Activated CD4-positive, alpha-beta T cell treated with anti-CD3 and anti-CD28 coated beads, Interleukin-2, amount 50 U/mL, for 48 hours (primary cell): ENCODE measurements at regions not wholly inside any gene's neighbourhood (a gene's known extent, or its start where the extent isn't known, plus 50 kb on each side); places are given as distances from the start of the nearest gene placed in this dataset.
"Not testable (repeated sequence)": the region's sequence is repeated elsewhere in the genome, so short reads cannot be mapped to it uniquely, and the experiment has no call there.

Source experiments
- DNase-seq, 2 experiments: peaks; one replicate each; pipeline ENCODE4 v3.0.0-alpha.2; 2020

DNA sequence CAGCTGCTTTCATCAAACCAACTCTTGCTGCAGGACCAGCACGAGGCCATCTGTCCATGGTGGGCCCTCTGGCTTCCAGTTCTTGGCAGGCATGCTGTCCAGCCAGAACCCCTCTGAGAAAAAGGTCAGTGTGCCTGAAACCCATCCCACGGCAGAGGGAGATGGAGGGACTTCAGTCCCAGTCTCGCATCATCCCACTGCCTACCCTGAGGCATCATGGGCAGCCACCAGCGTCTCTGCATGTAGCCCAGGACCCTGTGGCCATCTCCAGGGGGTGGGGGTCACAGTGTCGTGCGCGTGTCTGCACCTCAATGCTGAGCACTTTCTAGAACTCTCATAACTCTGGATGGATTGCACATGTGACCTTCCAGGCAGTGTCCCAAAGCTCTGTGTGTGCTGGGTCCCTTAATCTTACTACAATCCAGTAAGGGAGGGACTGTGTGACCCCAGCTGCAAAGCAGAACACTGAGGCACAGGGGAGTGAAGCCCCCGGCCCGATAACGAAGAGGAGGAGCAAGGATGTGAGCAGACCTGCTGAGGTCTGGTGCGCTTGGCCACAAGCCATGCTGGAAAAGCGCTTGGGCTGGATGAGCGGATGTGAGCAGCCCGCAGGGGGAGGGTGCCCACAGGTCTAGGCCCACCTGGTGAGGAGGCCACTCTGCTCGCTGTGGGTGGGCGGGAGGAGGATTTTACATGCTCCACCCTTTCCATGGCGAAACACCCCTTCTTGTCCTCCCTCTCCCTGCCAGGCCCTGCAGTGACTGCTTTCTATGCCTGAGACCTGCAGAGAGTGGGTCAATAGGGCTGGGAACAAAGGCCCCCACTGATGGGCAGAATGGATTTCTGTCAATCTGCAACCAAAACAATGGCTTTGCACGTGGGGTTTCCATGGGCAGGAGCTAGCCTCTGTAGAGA is 1401.0 kb downstream of the BRD1 start:
- no peak for DNase-seq

DNA sequence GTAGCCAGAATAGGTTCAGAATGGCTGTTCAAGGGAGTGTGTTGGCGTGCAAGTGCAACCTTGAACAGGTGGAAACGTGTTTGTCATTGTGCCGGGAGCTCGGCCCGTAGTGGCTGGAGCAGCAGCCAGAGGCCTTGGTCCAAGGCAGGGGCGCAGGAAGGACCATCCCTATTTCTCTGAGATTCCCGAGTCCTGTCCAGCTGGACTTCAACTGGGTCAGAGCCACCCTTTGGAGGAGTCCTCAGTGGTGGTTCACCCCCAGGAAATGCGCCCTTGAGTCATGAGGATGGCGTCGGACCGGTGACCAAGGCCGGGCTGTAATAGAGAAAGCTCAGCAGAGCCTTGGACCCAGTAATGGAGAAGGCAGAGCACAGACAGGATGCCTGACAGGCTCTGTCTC is 1402.0 kb downstream of the BRD1 start:
- DNase-seq, result no peak

DNA sequence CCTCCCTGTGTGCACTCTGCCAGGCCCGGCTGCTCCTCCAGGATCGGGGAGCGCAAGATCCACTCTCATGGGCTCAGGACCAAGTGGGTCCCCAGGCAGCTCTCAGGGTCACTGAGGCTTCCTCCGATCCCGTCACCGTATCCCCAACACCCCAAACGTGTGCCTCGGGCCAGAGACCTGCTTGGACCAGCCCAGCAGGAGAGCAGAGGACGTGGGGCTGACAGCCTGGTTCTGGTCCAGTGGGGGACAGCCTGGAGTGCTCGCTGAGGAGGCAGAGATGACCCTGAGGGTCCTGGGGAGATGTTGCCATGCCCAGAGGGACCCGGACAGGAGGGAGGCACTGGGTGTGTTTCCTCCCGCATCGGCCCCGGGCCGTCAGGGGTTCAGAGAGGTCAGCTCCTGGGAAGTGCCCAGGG is 1402.6 kb downstream of the BRD1 start:
- no peak for DNase-seq

DNA sequence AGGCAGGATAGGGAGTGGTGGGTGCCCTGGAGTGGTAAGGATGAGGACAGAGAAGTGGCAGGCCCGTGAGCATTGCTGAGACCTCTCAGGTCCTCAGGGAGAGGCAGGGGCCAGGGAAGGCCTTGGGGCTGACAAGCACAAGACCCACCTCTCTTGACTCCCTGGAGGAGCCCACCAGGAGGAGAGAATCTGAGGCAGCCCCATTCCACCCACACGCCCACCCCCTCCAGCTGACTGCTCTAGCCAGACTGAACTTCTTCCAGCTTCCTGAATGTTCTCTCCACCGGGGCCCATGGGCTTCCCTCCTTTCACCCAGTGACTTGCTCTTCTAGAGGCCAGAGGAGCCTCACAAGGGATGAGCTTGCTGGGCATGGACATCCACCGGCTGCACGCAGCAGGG is 1403.0 kb downstream of the BRD1 start:
- no peak for DNase-seq

DNA sequence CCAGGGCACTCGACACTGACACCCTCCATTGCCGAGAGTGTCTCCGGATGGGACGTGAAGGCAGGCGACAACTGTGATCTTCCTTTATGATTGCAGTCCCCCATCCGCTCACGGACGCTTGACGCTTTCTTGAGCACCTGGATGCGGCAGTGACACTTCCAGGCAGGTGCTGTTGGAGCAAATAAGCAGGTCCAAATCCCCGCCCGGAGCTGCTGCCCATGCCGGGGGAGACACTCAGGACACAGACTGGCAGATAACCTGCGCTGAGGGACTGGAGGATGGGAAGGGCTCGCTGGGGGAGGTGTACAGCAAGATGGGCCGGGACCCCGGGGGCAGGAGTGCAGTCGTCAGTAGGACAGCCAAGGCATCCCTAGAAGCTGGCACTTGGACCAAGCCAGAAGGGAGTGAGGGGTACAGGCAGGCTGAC is 1403.5 kb downstream of the BRD1 start:
- DNase-seq, result no peak

DNA sequence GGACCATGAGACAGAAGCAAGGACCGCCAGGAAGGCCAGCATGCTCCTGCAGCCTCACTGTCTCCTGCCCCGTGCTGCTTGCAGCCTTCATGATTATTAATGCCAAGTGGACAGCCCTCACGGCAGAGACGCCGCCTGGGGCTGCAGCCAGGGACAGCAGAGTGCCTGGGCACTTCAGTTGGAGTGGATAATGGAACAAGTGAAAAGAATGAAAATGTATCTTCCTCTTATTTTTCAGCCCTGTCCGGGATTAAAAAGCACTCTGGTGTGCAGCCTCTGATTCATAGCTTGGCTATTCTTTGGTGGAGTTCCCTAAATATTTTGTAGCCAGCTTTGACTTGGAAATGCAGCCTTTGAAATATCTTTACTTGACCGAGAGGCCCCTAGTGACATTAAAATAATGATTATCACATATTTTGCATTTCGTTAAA is 1404.2 kb downstream of the BRD1 start:
- DNase-seq, result no peak

DNA sequence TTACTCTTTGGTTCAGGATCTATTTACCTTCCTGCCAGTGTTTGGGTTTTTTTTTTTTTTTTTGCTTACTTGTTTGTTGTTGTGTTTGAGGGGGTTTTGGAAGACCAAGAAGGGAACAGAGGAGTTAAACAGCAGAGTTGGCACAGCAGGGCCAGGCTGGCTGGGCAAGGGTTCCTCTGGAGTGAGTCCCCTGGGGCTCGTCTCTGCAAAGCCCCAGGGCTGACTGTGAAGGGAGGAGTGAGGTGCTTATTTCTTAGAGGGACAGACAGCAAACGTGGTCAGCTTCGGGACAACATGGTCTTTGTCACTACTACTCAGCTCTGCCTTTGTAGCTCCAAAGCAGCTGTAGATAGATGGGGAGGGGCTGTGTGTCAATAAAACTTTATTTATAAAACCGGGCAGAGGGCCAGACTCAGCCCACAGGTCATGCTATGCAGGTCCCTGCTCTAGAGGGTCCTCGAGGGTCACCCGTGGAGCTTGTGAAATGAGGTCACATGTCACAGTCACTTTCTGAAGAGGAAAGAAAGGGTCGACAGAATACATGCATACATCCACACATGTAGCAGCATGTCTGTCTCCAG is 1404.7 kb downstream of the BRD1 start:
- DNase-seq, result no peak

DNA sequence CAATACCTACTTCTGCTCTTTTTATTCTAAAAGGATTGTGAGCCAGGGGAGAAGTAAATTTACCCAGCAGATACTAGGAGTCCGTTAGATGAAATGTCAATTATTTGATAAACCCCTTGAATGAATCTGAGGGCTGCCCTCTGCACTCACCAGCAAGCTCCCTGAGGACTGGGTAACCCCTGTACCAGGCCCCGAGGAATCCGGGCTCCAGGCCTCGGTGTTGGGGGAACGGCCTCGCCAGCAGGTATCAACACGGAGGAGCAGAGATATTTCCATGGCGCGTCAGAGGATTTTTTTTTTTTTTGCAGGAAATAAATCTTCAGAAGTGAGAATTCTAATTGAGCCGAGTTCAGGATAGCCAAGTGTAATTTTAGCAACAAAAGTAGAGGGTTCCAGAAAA is 1408.8 kb downstream of the BRD1 start:
- no peak for DNase-seq

DNA sequence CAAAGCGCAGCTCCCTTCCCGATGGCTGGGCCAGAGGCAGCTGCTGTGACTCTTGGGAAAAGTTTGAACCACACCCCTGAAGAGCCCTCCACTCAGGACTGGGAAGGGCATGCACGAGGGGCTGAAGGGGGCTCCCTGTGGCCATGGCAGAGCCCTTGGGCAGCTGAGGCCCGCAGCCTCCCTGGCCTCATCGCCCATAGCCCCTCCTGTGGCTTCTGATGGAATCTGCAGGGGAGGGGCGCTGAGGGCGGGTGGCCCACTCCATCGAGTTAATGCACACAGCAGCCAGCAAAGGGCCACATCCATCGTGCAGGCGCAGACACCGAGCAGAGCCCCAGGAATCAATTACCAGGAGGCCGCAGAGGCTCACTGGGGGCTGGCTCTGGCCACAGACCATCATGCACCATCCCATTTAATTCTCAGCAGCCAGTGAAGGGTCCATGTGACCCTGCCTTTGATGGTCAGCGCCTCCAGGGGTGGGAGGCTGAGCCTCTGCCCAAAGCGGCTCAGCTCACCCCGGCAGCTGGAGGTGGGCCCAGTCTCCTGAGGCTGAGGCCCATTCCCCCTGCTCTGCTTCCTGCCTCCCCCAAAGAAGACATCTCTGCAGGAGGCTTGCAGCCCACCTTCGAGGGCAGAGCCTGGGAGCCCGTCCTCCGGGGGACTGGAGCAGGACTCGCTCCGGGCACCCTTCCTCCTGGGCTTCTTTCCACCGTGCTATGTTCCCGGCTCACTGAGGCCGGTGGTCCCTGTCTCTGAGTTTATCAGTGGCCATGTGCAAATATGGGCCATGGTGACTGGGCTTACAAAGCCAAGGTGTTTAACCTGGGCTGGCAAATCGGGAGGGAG is 1410.2 kb downstream of the BRD1 start:
- no peak for DNase-seq

DNA sequence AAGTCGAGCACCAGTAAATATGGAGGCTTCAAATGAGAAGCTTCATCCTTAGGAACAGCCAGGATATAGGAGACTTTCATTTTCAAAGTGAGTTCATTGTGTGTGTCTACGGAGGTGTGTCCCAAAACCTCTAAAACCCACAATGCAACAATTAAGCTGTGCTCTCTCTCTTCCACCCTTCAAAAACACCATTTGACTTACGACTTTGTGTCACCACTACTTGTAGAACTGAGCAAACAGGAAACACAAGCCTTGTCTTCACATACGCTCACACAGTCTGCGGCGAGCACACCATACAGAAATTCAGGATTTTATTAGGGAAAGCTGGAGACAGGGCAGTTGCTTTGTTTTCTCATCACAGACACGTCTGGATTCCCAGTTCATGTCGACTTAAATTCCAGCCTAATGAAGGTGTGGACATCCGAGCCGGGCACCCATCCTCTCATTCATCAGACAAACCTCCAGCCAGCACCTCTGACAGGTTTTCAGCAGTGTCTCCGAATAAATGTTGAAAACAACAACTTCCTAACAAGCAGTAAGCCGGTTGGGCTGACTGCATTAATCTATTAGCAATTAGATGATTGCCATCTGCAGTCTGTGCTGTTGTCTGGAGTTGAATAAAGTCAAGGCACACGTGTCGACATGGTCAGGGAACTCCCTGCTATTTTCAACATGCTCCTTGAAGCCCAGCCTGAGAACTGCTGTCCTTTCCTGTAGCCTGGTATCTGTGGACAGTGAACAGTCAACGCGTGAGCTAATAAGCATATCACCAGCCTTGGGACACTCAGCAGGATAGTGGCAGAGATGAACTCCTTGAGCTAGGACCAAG is 1411.1 kb downstream of the BRD1 start:
- DNase-seq, result no peak

DNA sequence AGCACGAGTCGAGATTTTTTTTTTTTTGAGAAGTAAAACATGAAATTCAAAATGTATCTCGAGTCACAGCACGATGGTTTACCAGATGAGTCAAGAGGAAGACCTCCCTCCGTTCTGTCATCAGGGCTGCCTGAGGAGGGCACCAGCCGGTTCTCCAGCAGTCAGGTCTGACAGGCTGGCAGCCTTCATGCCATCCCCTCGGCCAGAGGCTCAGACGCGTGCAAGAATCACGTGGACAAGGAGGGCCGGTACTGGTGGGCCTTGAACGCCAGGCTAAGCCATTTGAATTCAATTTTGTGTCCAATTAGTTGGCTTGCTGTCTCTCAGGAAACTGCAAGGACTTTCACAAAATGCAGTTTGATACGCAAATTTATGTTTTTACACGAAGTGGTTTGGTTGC is 1412.2 kb downstream of the BRD1 start:
- no peak for DNase-seq

DNA sequence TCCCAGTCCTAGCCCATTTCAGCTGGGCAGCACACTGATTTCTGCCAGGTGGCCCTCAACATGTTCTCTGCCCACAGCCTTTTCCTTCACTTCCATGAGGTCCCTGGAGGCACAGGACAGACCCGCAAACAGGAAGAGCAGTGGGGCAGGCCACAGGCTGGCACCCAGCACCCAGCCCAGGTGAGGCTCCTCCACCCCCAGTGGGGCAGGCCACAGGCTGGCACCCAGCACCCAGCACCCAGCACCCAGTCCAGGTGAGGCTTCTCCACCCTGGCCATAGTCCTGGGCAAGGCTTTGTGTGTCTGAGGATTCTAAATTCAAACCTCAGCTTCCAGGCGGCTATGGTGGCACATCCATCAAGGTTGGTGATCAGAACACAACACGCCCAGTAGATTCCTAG is 1413.0 kb downstream of the BRD1 start:
- DNase-seq, result no peak

DNA sequence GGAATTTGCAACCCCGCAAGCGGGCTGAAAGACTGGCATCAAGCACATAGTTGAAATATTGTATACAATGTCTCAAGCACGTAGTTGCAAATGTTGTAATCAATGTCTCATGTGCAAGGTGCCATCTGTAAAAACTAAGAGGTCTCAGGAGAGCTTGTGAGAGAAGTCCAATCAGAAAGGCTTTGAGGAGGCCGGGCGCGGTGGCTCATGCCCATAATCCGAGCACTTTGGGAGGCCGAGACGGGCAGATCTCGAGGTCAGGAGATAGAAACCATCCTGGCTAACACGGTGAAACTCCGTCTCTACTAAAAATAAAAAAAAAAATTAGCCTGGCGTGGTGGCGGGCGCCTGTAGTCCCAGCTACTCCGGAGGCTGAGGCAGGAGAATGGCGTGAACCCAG is 1414.7 kb downstream of the BRD1 start:
- not testable (repeated sequence) for DNase-seq

DNA sequence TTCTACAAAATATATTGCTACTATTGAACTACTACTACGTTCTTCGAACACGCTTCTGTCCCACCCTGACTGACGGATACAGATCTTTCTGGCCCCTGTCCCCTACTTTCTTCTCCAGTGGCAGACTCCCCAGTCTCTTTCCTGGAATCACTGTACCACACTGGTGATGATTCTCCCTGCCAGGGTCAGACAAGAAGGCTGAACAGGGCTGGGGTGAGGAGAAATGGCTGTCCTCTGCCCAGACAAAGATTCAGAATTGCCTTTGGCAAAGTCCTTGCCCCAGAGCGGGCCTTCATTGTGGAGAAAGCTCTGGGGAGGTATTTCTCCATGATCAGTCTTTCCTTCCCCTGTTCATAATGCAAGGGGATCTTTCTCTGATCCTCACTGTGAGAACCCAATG is 1417.1 kb downstream of the BRD1 start:
- DNase-seq, result no peak

DNA sequence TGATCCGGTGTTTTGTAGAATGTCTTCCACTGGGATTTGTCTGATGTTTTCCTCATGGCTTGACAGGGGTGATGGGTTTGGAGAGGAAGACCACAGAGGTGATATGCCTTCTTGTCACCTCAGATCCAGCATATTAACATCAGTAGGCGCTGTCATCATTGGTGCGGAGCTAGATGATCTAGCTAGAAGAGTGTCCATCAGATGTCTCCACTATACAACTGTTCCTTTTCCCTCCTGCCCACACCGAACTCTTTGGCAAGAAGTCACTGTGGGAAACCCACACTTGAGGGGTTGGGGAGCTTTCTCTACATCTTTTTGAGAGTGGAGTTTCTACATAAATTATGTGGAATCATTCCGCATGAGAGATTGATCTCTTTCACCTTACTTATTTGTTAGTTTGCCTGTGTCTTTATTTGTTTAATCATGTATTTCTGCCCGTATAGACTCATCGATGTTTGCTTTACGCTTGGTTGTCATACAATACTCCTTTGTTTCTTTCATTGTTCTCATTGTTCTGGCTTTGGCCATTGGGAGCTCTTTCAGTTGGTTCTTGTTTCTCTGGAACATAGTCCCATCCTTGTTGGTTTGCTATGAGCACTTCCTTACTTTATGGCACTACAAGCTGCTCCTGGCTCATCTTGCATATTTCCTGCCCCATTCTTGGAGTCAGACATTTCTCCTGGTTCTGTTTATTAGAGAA is 1420.3 kb downstream of the BRD1 start:
- no peak for DNase-seq

DNA sequence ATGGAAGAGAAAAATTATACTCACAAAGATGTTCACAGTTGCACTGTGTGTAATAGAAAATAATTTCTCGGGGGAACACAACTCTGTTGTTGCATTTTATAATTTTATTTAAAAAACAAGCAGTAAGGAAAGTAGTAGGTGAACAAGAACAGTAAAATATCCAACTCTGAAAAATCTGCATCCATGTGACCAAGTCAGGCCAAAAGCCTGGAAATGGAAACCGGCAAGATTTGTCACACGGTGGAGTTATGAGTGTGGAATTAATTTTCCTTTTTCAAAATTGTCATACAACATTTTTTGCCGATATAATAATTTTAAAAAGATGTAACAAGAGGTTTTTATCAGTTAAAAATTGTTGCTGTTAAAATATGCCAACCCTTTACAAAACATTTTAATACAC is 1421.5 kb downstream of the BRD1 start:
- DNase-seq, result no peak

DNA sequence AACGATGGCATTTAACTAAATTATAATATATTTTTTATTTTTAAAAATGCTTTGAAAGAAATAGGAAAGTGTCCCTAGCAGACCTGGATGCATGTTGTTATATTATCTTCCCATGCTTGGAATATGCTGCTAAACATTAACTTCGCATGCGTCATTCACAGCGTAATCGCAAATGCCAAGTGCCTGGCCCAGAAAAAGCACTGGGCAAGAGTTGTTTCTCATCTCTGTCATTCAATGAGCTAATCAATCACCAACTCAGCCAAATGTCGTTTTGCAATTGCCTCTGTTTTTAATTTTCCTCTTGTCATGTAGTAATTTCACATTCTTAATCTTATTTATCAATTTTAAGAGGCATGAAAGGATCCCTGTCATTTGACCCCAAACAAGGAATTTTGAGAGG is 1421.9 kb downstream of the BRD1 start:
- DNase-seq, result no peak

DNA sequence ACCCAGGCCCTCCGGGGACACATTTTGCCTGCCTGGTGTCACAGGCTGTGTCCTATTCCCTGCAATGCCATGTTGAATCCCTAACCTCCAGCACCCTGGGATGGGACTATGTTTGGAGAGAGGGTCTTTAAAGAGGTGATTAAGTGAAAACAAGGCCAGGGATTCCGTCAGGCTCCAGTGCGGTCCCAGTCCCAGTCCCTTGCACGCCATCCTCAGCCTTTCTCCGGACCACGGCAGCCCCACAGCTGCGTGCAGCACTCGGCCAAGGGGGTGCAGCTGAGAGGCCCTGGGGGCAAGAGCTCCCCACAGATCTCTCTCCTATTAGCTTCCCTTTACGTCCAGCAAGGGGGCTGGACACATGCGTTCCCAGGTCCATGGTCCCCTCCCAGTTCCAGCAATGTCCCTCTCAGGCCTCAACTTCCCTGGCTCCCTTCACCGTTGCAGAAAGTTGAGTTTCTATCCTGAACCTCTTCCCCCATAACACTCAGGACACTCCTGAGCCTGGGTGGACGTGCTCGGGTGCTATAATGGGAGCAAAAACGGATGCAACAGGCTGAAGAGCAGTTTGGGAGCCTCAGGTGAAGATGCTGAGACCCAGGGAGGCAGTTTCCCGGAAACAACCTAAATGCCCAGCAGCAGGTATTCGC is 1422.7 kb downstream of the BRD1 start:
- no peak for DNase-seq

DNA sequence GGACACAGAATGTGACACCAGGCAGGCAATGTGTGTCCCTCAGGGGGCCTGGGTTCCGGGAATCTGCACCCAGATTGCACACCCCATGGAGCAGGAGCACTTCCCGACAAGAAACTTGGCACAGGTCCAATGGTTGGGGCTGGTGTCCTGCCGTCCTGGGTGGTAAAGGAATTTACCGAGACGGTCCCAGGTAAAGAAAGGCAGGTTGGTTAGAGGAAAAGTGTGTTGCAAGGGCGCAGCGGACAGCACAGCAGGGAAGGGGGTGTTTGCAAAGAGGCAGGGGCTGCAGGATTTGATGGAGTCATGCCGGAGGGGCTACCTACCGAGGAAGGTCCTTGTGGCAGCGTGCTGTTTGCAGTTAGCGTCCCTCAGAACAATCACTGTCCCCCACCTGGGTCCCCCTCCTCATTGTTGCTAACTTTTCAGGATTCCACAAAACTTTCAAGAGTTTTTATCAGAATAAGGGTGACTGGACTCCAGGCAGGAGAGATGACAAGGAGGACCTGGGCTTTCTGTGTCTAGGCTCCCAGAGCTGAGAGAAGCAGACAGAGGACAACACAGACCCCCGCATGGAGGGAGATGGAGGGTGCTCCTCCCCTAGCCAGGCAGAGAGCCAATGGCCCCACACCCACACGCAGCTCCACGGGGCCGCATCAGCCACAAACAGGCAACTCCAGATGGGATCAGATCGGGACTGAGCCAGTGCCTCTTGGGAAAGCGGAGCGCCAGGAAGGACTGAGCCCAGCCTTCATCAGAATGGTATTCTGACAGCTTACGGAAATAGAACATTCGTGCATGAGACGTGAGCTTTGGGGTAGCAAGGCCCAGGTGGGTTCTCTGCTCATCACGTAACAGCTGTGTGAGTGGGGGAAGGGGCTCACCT is 1423.9 kb downstream of the BRD1 start:
- no peak for DNase-seq

DNA sequence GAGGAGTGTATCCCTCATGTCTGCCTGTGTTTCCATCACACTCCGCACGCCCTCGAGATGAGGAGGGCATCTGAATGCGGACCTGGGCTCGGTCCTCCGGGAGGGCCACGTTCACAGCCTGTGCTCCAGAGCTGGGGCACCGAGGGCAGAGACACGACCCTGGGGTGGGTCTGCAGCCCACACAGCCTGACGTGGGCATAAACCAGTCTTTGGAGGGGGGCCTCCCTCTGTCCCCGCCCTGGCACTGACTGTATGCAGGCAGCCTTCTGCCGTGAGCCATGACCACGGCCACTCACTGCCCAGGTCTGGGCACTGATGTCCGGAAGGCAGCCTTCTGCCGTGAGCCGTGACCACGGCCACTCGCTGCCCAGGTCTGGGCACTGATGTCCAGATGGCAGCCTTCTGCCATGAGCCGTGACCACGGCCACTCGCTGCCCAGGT is 1425.1 kb downstream of the BRD1 start:
- DNase-seq, result no peak
